H1 (cell line): ENCODE measurements at regions not wholly inside any gene's neighbourhood (a gene's known extent, or its start where the extent isn't known, plus 50 kb on each side); places are given as distances from the start of the nearest gene placed in this dataset.

Experiments used
- BCL11A ChIP-seq, 2 experiments: IDR thresholded peaks; one replicate each; pipeline ENCODE4 v1.6.1; 2011; ENCODE audit warnings: low read depth in 2 of 2, low read length in 2 of 2, mild to moderate bottlenecking in 2 of 2
- CHD1 ChIP-seq: IDR thresholded peaks from 2 replicates; pipeline ENCODE4 v1.6.1; 2012; ENCODE audit warnings: low read depth, low read length, improper control_type of control experiment
- TF ChIP-seq, protein P1 (sequence below): IDR thresholded peaks from 2 replicates; pipeline ENCODE4 v1.6.1; 2012; ENCODE audit warnings: inconsistent platforms

DNA sequence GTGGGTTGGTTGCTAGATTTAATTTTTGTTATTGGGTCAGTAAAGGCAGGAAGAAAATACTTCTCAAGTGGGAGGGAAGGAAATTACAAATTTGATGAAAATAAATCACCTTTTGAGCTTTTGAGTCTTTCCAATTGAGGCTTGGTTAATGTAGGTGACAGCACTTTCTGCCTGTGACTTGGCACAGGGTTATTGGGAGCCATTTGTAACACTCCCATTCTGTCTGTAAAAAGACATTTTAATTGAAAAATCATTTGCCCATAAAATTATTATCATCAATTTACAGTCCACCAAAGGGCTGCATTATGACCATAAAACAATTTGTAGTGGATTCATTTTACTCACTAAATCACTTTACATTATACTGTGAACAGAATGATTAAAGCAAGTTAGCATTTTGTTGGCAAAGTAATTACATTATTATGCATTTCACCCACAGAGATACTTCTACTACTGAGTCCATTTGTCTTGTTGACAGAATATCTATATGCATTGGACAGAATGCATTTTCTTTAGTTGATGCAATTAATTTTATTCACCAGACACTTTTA is 974.6 kb downstream of the UQCRFS1 start (continued):
- no peak for TF ChIP-seq CHD1
- TF ChIP-seq, protein P1, sequence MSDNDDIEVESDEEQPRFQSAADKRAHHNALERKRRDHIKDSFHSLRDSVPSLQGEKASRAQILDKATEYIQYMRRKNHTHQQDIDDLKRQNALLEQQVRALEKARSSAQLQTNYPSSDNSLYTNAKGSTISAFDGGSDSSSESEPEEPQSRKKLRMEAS: no peak
- no peak for TF ChIP-seq BCL11A (IDR thresholded peaks at IDR 0.05; ENCODE audit: low read depth in 2 of 2, low read length in 2 of 2)
